Heart left ventricle (tissue), 13 donors: ENCODE measurements at regions not wholly inside any gene's neighbourhood (a gene's known extent, or its start where the extent isn't known, plus 50 kb on each side); places are given as distances from the start of the nearest gene placed in this dataset.

Experiments used
- POLR2A ChIP-seq, 2 donors: fragments of 450-650 bp; IDR thresholded peaks; one replicate each; pipeline ENCODE4 v1.6.1; 2017; ENCODE audit warnings: antibody characterized with exemption in 2 of 2, mild to moderate bottlenecking in 2 of 2, moderate library complexity in 2 of 2
- TF ChIP-seq, protein P1 (sequence below), 12 donors: fragments of 200-600 bp; sonication (generic) in 4 of 12; IDR thresholded peaks; one replicate each; pipeline versions ENCODE4 v1.5.0 to v1.8.0; 2018 to 2022; ENCODE audit warnings: antibody characterized with exemption in 12 of 12, mild to moderate bottlenecking in 5 of 12
- donor health status: ischemic (EF 13 %, LVEDD 7.1; RV severe dilation, severe dysfunction).
- donor health status: DM: no; HTN: yes; CAD: no.
- donor health status: DM: no; HTN: no; CAD: no.
- donor health status: ischemic (EF 25% LVEDD 6.9; RV normal size, moderate dysfunction).
- donor health status: ischemic (EF 25% LVEDD 5.7; RV mildly dilated, moderate dysfunction).
- donor health status: ischemic (EF 35%, LVEDD 5.7; RV mildly dilated, moderate dysfunction).
- donor health status: nonischemic (EF 11% LVEDD 7.7; RV severe dilation, severe dysfunction).
- donor health status: DM: yes; HTN: yes; CAD: no.
- donor health status: PGD.
- donor health status: ischemic (EF 29% LVEDD 5.4; RV normal size, mild dysfunction).
- donor health status: nonischemic (EF 23%, LVEDD 6.1; RV moderate dilation, normal function).

- TF ChIP-seq, protein P1, sequence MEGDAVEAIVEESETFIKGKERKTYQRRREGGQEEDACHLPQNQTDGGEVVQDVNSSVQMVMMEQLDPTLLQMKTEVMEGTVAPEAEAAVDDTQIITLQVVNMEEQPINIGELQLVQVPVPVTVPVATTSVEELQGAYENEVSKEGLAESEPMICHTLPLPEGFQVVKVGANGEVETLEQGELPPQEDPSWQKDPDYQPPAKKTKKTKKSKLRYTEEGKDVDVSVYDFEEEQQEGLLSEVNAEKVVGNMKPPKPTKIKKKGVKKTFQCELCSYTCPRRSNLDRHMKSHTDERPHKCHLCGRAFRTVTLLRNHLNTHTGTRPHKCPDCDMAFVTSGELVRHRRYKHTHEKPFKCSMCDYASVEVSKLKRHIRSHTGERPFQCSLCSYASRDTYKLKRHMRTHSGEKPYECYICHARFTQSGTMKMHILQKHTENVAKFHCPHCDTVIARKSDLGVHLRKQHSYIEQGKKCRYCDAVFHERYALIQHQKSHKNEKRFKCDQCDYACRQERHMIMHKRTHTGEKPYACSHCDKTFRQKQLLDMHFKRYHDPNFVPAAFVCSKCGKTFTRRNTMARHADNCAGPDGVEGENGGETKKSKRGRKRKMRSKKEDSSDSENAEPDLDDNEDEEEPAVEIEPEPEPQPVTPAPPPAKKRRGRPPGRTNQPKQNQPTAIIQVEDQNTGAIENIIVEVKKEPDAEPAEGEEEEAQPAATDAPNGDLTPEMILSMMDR (IDR thresholded peaks at IDR 0.05): no peak
- no peak for TF ChIP-seq POLR2A (IDR thresholded peaks at IDR 0.05)
Observed at GRCh38 chr6:71453371-71453706, 164.7 kb downstream of the OGFRL1 start.
